ENCODE measurements at regions not wholly inside any gene's neighbourhood (a gene's known extent, or its start where the extent isn't known, plus 50 kb on each side); places are given as distances from the start of the nearest gene placed in this dataset.
A peak's percentile ranks its signal among the peaks of the same experiment; 100 is the strongest.

- TF ChIP-seq CTCF (IDR thresholded peaks at IDR 0.05) (no peak), POLR2A (IDR thresholded peaks at IDR 0.05) (peak; percentile 85)
Measured at GRCh38 chr10:78972947-78973900, 95.5 kb upstream of the ZMIZ1 start.

Measured in right lobe of liver (tissue), 4 donors.